OCI-LY3 (cell line): ENCODE measurements at regions not wholly inside any gene's neighbourhood (a gene's known extent, or its start where the extent isn't known, plus 50 kb on each side); places are given as distances from the start of the nearest gene placed in this dataset.

Source experiments
- H2AFZ ChIP-seq: fragments of 200-600, 300-600 bp; shearing (Covaris generic); 2 replicates; pipeline ENCODE4 v1.6.0; 2014; ENCODE audit warnings: antibody characterized with exemption, low read depth, low read length
- H3K27ac ChIP-seq: fragments of 200-600, 300-600 bp; sonication (generic); 2 replicates; pipeline ENCODE4 v1.5.1; 2014; ENCODE audit warnings: mild to moderate bottlenecking, low read length, moderate library complexity, mixed read lengths
- H3K27me3 ChIP-seq: fragments of 200-600, 300-600 bp; sonication (generic); 2 replicates; pipeline ENCODE4 v1.6.1; 2014; ENCODE audit warnings: low read depth, low read length, mixed read lengths
- H3K36me3 ChIP-seq: fragments of 200-600, 300-600 bp; sonication (generic); replicated peaks from 2 replicates; pipeline ENCODE3; 2014; ENCODE audit warnings: low read depth, low read length, mixed read lengths
- H3K4me1 ChIP-seq: fragments of 300-600, 200-600 bp; sonication (generic); 2 replicates; pipeline ENCODE4 v1.6.1; 2014; ENCODE audit warnings: low read length, mixed read lengths
- H3K4me2 ChIP-seq: fragments of 200-600, 300-600 bp; sonication (generic); 2 replicates; pipeline ENCODE4 v1.6.1; 2014; ENCODE audit warnings: low read length, mixed read lengths
- H3K4me3 ChIP-seq: fragments of 300-600, 200-600 bp; sonication (generic); 2 replicates; pipeline ENCODE4 v1.5.1; 2014; ENCODE audit warnings: antibody characterized with exemption, mild to moderate bottlenecking, low read length, moderate library complexity
- H3K79me2 ChIP-seq: fragments of 300-600, 200-600 bp; shearing (Covaris generic); 2 replicates; pipeline ENCODE4 v1.6.1; 2014; ENCODE audit warnings: mild to moderate bottlenecking, low read length, mixed read lengths
- H3K9ac ChIP-seq: fragments of 300-600, 200-600 bp; shearing (Covaris generic); 2 replicates; pipeline ENCODE4 v1.6.0; 2014; ENCODE audit warnings: mild to moderate bottlenecking, low read length, moderate library complexity
- H3K9me3 ChIP-seq: fragments of 200-600, 300-600 bp; shearing (Covaris generic); 2 replicates; pipeline ENCODE4 v1.6.1; 2014; ENCODE audit warnings: low read length, mixed read lengths; ENCODE audit not compliant: insufficient read depth
- H4K20me1 ChIP-seq: fragments of 200-600, 300-600 bp; sonication (generic); 2 replicates; pipeline ENCODE4 v1.6.1; 2016; ENCODE audit warnings: low read length, mixed read lengths; ENCODE audit not compliant: insufficient read depth
- CTCF ChIP-seq: fragments of 200-600, 300-600 bp; sonication (generic); IDR thresholded peaks from 2 replicates; pipeline ENCODE4 v1.5.1; 2014; ENCODE audit warnings: antibody characterized with exemption, low read length, low read depth
- EZH2phosphoT487 ChIP-seq: fragments of 200-600 bp; shearing (Covaris generic); IDR thresholded peaks from 2 replicates; pipeline ENCODE4 v1.6.1; 2018; ENCODE audit warnings: antibody characterized with exemption, mixed run types, low read depth

GRCh38 chr3:99576904-99577559 is 61.4 kb upstream of the COL8A1 start:
- no peaks in the 10 kb centered on the region for H3K79me2 ChIP-seq
- H3K9ac ChIP-seq = no peak overlapping the region
- H3K27ac ChIP-seq = no peak overlapping the region
- no peaks in the 10 kb centered on the region for H3K9me3 ChIP-seq
- no peaks in the 10 kb centered on the region for H3K27me3 ChIP-seq
- H2AFZ ChIP-seq = no peak overlapping the region
- H3K4me1 ChIP-seq = no peaks in the 10 kb centered on the region
- H3K36me3 ChIP-seq = no peaks in the 10 kb centered on the region
- TF ChIP-seq EZH2phosphoT487 (no peak), CTCF (no peak)
- H3K4me2 ChIP-seq = no peak overlapping the region
- H3K4me3 ChIP-seq = no peak overlapping the region
- H4K20me1 ChIP-seq = no peaks in the 10 kb centered on the region

- H4K20me1 ChIP-seq = no peaks in the 10 kb centered on the region
- no peak overlapping the region for H3K4me2 ChIP-seq
- H3K79me2 ChIP-seq = no peaks in the 10 kb centered on the region
- no peak overlapping the region for H2AFZ ChIP-seq
- no peak for TF ChIP-seq EZH2phosphoT487
- TF ChIP-seq CTCF = no peak
- no peak overlapping the region for H3K27ac ChIP-seq
- no peaks in the 10 kb centered on the region for H3K27me3 ChIP-seq
- H3K36me3 ChIP-seq = no peaks in the 10 kb centered on the region
- no peak overlapping the region for H3K9ac ChIP-seq
- H3K4me1 ChIP-seq = no peaks in the 10 kb centered on the region
- no peak overlapping the region for H3K4me3 ChIP-seq
- no peaks in the 10 kb centered on the region for H3K9me3 ChIP-seq
These were observed 62.7 kb upstream of the COL8A1 start for GRCh38 chr3:99575683-99576082.

GRCh38 chr3:99570061-99570460 is 68.3 kb upstream of the COL8A1 start:
- H3K9ac ChIP-seq = no peak overlapping the region
- H3K79me2 ChIP-seq = no peaks in the 10 kb centered on the region
- H3K4me3 ChIP-seq = no peak overlapping the region
- H2AFZ ChIP-seq = no peak overlapping the region
- no peak overlapping the region for H3K4me2 ChIP-seq
- no peak for TF ChIP-seq EZH2phosphoT487
- no peak for TF ChIP-seq CTCF
- no peaks in the 10 kb centered on the region for H4K20me1 ChIP-seq
- H3K27me3 ChIP-seq = no peaks in the 10 kb centered on the region
- H3K36me3 ChIP-seq = no peaks in the 10 kb centered on the region
- H3K4me1 ChIP-seq = no peaks in the 10 kb centered on the region
- H3K9me3 ChIP-seq = no peaks in the 10 kb centered on the region
- H3K27ac ChIP-seq = no peak overlapping the region

- Histone ChIP-seq H3K36me3 (no peaks in the 10 kb centered on the region), H3K4me1 (no peaks in the 10 kb centered on the region), H4K20me1 (no peaks in the 10 kb centered on the region), H3K79me2 (no peaks in the 10 kb centered on the region), H3K9me3 (no peaks in the 10 kb centered on the region), H3K27ac (no peak overlapping the region), H2AFZ (no peak overlapping the region), H3K4me3 (no peak overlapping the region), H3K27me3 (no peaks in the 10 kb centered on the region), H3K9ac (no peak overlapping the region), H3K4me2 (no peak overlapping the region)
- TF ChIP-seq CTCF = no peak
- TF ChIP-seq EZH2phosphoT487 = no peak
These were observed 69.6 kb upstream of the COL8A1 start for GRCh38 chr3:99568663-99569335.
